Stimulated activated CD8-positive, alpha-beta memory T cell treated with anti-CD3 and anti-CD28 coated beads, Interleukin-7, amount 100 ng/mL, for 4 hours (primary cell): ENCODE measurements at regions not wholly inside any gene's neighbourhood (a gene's known extent, or its start where the extent isn't known, plus 50 kb on each side); places are given as distances from the start of the nearest gene placed in this dataset.
"Not testable (repeated sequence)": the region's sequence is repeated elsewhere in the genome, so short reads cannot be mapped to it uniquely, and the experiment has no call there.

ENCODE experiments used
- DNase-seq, 2 donors: peaks; one replicate each; pipeline ENCODE4 v3.0.0-alpha.2; 2020; ENCODE audit warnings: low read depth in 2 of 2

DNA sequence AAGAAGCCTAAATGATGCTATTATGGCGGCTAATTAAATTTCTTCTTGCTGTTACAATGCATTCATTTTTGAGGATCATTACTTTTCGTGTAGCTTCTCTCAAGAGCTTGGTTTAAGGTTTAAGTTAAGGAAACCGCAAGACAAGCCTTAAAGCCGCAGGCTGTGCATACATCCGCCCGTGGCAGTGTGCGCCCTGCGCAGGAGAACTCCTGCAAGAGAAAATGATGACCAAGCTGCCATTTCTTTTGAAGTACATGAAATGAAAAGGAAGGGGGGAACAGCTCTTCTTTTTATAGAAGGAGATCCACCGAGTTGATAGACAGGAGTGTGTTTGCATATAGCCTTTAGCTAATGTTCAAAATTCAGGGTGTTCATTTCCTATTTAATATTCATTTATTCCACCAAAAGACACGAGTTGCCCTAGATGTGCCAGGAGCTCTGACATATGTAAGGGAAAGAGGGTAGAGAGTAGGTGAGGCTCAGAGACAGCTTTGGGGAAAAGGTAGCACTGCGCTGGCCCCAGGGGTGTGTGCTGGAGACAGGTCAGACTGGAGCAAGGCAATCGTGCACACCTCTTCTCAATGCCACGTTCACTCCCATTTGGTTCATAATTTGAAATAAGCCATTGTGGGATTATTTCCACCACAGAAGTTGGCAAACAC is 112.1 kb upstream of the LDB2 start:
- DNase-seq: no peak

DNA sequence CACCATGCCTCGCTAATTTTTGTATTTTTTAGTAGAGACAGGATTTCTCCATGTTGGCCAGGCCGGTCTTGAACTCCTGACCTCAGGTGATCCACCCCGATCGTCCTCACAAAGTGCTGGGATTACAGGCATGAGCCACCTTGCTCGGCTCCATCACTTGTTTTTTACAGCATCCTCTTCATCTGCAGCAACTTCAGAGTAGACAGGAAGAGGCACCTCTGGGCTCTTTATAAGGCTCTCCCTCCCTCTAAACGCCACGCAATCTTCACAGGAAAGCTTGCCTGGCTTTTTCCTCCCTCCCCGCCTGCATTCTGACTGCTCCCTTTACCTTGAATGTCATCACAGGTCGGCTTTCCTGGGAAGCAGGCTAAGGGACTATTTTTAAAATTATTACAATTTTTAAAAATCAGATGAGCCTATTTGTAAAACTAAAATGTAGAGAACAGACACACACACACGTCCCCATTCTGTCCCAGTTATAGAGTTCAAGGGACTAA is 111.5 kb upstream of the LDB2 start:
- DNase-seq: no peak

DNA sequence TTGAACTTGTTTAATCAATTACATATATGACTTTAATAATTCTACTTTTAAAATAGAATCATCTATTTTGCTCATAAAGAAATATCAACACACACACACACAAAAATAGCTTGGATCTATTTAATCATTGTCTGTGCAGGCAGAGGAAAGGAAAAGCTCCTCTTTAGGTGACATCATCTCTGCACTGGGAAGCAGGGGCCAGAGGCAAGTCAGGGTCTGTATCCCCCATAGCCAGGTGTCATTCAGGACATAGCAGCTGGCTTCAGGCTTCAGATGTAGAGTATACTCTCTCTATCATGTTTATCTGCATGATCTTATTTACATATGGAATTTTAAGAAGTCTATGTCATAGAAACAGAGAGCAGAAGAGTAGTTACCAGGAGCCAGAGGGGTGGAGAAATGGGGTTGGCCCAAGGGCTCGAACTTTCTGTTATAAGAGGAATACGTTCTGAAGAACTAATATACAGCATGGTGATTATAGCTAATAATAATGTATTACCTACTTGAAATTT is 110.4 kb upstream of the LDB2 start:
- no peak for DNase-seq

DNA sequence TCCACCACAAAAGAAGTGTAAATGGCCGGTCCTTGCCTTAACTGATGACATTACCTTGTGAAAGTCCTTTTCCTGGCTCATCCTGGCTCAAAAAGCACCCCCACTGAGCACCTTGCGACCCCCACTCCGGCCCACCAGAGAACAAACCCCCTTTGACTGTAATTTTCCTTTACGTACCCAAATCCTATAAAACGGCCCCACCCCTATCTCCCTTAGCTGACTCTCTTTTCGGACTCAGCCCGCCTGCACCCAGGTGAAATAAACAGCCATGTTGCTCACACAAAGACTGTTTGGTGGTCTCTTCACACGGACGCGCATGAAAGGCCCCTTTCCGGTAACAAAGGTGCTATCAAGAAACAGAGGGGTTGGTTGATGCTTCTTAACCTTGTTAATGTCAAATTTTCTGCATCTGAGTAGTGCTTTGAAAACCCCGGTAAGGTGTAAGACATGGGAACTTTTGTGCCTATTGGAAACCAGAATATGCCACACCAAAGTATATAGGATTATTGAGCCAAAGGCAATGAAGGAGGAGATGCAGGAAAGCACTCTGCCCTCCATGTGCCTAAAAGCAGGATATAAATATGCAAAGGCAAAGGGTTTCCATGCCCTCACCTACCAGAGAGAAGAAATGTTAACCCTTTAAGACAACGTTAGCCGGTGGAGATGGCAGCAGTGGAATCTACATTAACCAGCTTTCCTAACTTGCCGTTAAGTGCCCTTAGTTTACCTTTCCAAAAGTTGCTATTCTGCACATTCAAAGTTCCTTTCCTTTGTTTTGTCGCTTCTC is 105.4 kb upstream of the LDB2 start:
- not testable (repeated sequence) for DNase-seq

DNA sequence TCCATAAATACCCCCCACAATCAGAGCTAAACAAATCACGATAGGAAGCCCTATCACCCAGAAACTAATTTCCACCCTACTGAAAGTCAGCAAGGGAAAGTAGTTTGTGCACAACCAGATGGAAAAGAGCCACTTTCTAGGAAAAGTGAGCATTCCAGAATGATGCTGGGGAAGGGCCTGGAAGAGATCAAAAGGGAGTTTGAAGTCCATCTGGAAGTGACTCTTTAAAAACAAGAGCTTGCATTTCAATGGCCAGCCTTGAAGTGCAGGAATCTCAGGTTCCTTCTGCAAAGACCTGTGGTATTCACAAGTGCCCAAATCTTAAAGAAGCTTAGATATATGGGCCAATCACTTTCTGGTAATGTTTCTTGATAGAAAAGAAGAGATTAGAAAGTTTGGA is 97.0 kb upstream of the LDB2 start:
- no peak for DNase-seq

DNA sequence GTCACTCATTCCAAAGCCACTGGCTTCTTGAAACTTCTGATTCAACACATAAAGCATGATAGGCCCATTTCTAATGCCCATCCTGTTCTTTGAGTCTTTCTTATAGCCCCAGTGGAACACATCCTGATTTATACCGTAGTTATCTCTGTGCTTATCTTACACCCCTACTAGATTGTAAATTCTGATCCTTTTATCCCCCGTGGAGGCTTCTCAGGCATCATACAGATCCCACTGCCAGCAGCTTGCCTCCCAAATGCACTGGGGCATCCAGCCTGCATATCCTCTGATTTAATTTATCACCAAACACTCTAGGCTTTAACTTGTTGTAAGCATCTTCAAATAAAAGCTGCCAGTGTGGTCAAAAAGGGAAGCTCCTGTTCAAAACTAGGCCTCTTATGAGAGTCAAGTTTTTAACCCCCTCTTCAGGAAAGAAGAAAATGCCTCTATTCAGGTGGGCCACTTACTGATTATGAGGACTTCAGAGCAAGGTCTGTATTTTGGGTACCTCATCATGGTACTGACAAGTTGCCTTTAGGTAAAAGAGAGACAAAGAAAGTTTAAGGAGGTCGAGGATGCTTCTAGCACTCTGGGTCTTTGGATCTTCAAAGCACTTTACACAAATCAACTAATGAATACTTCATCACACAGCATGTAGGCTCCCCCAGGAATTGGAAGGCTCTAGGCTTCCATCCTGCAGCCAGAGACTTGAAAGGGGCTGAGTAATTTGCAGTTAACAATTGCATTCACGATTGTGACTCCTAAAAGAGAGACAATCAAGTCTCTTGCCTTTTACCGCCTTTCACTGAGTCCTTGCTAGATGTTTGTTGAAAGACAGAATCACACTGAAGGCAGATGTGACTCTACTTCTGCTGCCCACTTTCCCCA is 95.8 kb upstream of the LDB2 start:
- DNase-seq: no peak

DNA sequence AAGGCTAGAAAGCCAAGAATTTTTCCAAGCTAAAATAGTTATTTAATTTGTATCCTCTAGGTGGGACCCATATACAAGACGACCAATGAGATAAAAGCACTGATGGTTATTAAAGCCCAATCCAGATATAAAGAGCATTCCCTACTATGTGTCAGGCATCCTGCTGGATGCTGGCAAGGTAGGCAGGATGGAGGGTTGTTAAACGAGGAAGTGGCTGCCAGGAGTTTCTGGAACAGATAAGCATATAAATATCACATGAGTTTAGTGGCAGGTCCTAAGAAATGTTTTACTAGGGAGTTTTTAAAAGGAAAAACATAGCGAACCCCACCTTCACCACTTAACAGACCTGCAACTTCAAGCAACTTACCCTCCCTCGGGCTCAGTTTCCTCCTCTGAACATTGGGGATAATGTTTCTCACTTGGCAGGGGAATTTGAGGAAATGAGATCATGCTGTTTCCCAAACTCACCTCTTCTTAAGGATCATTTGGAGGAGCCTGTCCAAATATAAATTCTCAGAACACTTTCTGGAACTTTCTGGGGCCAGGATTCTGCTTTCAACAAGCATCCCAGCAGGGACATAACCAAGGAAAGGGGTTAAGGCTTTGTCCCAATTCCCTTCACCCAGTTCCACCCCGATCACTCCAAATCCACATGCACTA is 94.3 kb upstream of the LDB2 start:
- no peak for DNase-seq

DNA sequence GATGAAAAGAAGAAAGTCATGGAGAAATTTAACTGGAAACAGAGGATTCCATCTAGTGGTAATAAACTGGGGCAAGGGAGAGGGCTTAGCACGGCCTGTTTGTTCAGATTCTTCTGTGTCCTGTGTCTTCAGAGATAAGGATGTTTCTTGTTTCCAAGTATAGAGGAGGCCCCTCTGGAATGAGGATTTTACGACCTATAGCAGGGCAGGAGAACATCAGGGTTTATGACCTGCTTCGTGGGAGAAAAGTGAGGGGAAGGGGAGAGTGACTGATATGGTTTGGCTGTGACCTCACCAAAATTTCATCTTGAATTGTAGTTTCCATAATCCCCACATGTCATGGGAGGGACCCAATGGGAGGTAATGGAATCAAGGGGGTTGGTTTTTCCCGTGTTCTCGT is 93.0 kb upstream of the LDB2 start:
- no peak for DNase-seq

DNA sequence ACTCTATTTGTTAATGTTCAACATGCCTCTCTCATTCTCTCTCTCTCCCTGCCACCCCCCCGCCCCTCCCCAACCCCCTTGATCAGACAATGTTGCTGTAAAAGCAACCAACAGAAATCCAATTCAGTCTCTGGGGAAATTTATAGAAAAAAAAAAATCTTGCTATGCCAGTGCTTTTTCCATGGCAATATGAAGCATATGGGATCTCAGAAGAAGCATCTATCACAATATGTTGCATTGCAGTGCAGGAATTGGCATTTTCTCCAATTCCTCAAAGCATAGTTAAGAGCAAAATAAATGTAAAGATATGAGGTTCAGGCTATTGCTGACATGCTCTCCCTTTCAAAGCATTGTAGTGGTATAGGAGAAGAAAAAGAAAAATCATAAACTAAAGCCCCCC is 90.9 kb upstream of the LDB2 start:
- DNase-seq: no peak

DNA sequence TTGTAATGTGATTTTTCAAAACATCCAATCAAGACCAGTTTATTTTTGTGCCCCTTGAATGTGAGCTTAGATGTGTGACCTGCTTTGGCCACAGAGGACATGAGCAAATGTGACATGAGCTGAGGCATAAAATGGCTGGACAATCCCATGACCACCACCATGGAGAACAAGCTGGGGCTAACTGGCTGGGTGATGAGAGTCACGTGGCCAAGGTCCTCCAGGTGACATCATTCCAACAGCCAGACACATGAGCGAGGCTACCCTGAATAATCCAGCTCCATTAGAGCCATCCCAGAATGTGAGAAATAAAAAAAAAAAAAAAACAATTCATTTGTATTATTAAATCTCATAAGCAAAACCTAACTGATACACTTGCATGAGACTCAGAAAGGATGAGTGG is 90.4 kb upstream of the LDB2 start:
- DNase-seq: no peak

DNA sequence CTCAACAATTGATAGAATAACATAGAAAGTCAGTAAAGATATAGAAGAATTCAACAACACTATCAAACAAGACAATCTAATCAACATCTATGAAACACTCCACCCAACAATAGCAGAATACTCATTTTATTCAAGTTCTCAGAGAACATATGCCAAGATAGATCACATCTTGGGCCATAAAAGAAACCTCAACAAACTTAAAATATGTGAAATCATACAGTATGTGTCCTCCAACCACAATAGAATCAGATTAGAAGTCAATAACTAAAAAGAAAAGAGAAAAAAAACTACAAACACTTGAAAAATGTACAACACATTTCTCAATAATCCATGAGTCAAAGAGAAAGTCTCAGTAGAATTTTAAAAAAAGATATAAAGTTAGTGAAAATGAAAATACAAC is 78.6 kb upstream of the LDB2 start:
- DNase-seq: no peak

DNA sequence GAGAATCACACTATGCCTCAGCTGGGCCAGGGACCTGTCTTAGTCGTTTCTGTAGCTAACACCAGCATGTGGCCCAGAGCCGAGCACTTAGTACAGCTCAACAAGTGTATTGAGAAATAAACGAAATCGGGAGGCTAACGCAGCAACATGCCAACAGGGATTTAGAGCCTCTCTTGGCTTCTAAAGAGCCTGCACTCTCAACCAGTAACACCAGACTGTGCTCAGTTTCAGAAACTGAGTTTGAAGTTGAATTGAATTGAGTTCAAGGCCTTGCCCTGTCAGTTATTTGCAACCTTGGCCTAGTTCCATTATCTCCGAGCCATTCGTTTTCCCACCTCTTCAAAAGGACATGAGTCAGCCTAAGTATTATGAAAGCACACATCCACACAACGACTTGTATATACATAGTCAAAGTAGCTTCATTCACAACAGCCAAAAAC is 71.3 kb upstream of the LDB2 start:
- DNase-seq: no peak

DNA sequence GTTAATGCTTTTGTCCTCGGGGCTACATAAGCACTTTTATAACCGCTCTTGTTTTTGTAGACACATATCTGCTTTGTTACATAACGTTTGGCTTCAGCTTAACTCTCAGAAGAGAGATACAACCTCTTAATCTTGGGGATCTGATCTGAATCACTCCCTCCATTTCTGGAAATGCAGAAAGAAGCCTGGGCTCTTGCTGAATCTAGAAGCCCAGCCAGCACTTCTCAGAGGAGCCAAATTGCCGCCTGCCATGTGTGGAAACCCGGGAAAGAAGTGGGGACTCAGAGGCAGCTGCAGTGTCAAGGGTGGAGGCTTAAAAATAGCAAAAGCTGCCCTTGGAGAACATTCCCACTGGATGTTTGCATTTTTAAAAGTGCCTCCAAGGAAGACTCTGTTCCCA is 69.3 kb upstream of the LDB2 start:
- no peak for DNase-seq

DNA sequence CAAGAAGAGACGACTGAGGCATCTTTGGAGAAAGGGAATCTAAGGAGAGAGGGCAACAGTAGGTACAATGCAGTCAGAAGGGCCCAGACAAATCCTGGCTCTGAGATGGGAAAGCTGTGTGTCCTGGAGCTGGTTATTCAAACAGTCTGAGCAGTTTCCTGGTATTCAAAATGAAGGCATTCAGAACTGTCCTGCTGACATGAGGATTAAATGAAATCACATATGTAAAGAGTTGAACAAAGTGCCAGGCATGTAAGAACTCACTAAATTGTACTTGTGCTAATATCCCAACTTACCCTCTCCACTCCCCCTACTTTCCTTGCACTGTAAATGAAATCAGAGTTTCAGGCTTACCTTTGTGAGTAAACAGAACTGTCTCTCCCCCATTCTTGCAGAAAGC is 60.9 kb upstream of the LDB2 start:
- DNase-seq: no peak

DNA sequence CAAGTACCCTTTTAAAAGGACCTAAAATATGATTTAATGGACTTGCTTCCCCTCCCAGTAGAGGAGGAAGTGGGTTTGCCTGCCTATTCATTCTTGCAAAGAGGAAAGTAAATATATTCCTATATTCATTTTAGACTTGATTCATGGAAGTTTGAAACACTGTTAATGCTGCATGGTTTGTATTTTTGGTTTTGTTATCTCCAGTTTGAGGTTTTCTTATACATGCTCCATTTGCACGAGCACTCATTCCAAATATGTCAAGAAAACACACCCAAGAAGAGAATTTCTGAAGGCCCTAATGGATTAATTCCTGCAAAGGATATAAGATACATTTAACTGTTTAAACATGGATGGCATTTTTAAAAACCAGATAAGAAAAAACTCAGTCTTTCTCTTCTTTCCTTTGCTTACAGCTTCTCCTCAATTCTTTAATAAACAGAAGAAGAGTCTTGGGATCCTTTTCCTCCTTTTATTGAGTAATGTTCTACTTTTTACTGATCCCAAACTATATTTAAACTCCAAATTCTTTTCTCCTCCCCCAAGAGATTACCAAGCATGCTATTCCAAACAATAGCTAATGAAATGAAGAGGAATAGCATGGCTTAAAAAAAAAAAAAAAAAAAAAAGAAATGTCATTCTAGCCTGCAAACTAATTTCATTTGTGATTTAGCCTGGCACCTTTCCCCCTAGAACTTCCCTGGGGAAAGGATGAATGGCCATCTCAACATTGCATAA is 54.6 kb upstream of the LDB2 start:
- no peak for DNase-seq

DNA sequence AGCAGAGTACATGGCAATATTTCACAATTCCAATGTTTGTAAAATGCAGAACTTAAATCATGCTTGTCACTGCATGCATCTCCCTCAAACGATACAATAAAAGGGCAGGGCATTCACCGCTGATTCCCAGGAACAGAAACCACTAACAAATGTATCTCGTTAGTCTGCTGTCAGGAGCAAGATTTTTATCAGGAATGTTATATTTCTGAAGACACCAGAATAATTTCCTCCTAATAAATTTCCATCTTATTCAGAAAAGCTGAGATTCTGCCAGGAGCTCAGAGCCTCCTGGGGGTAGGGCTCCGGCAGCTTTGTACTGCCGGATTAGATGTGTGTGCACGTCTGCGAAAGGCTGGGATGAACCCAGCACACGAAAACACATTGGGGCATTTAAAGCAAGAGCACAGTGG is 54.0 kb upstream of the LDB2 start:
- DNase-seq: no peak
